DMS79 (cell line): ENCODE measurements at regions not wholly inside any gene's neighbourhood (a gene's known extent, or its start where the extent isn't known, plus 50 kb on each side); places are given as distances from the start of the nearest gene placed in this dataset.

Experiments used
- DNase-seq: peaks from one replicate; lab custom pipeline; 2025; lab: John Stamatoyannopoulos, UW

GRCh38 chr4:124178449-124179021 lies 534.0 kb downstream of the ANKRD50 start:
- DNase-seq = no peak

GRCh38 chr4:124179506-124180186 lies 532.9 kb downstream of the ANKRD50 start:
- no peak for DNase-seq

DNA sequence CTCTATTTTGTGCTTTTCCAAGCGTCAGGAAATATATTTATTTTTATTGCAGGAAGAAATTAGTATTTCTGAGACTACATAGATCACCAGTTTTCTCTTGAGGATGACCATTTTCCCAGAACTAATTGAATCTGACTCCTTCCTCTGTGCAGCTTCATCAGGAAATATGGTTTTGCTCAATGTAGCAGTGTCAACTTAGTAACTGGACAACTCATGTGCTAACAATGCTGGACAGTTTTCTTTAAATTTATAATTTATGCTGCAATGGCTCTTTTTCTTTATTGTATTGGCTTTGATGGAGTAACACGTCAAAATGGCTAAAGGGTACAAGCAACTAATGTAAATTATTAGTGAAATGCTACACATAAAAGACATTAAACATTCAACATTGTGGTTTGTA lies 531.5 kb downstream of the ANKRD50 start:
- no peak for DNase-seq

- no peak for DNase-seq
Observed at GRCh38 chr4:124183231-124183630, 529.3 kb downstream of the ANKRD50 start.

DNA sequence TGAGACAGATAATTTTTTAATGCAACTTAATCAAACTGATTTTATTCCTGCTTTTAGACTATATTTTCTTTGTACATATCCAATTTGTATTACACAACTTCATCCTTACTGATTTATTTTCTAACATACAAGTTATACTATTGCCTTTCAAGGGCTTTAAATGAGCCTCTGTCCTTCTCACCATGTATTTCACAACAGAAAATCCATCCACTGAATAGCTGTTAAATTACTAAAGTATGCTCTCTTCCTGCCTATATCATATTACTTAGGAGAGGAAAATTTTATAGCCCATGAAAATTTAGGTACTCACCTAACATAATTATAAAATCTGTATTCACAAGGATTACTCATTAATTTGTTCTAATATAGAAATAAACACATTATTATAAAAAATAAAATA lies 528.6 kb downstream of the ANKRD50 start:
- DNase-seq = no peak

- DNase-seq = no peak
Observed at GRCh38 chr4:124184792-124185191, 527.7 kb downstream of the ANKRD50 start.

- DNase-seq = no peak
Observed at GRCh38 chr4:124188595-124188994, 523.9 kb downstream of the ANKRD50 start.

- DNase-seq = no peak
Observed at GRCh38 chr4:124189545-124189944, 523.0 kb downstream of the ANKRD50 start.

DNA sequence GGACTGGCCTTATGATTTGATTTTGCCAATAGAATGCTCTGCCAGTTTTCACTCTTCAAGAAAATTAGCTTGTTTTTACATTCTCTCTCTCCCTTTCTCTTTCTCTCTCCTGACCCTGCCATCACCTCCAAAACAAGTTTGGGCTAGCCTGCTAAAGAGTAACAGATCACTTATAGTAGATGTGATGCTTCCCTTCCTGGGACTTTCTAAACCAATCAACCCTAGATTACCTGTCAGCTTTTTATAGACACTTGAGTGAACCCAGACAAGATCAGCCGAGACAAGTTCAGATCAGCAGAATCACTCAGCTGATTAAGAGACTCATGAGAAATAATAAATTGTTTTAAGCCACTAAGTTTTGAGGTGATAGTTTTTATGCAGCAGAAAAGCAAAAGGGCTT lies 521.2 kb downstream of the ANKRD50 start:
- DNase-seq = no peak

- no peak for DNase-seq
Observed at GRCh38 chr4:124192544-124192943, 520.0 kb downstream of the ANKRD50 start.

GRCh38 chr4:124199185-124199584 lies 513.3 kb downstream of the ANKRD50 start:
- no peak for DNase-seq

GRCh38 chr4:124199755-124200154 lies 512.8 kb downstream of the ANKRD50 start:
- DNase-seq = no peak

GRCh38 chr4:124201636-124202035 lies 510.9 kb downstream of the ANKRD50 start:
- no peak for DNase-seq

DNA sequence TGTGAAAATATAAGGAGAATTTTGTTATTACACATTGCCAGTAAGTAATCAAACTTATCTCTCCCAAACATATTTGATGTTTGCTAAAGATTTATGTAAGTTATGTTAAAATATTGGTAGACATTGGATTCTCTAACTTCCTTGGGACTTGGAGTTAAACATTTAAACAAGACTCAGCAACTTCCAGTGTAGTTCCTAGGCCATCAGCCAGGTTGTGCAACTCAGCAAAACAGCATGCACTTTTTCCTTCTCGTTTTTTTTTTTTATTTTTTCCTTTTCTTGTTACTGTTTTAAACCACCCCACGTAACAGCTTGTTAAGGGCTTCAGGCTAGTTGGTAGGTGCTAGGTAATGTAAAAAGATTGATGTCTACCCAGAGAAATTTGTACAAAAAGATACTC lies 510.4 kb downstream of the ANKRD50 start:
- no peak for DNase-seq

DNA sequence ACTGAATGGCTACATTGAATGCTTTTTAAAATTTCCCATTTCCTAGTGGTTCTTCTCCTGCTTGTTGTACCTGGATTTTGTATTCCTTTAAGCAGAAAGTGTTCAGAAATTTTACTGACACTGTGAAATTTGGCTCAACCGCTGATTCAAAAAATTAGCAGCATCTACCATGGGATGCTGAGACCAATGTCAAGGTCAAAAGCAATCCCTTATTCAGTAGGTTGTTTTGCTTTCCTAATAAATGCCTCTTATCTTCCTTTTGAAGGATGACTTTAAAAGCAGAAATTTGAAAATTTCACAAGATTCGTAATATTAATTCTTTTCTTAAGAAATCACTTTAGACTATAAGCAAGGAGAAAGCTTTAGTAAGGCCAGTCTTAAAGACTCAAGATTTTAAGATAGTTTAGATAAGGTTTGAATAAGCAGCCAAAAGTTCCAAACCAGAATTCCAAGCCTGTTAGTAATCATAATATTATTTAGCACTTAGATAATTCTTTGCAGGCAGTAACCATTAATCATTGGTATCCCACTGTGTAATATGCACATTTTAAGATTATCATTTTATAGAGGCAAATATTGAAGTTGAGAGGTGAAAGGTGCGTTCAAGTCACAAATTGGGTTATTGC lies 508.8 kb downstream of the ANKRD50 start:
- no peak for DNase-seq

DNA sequence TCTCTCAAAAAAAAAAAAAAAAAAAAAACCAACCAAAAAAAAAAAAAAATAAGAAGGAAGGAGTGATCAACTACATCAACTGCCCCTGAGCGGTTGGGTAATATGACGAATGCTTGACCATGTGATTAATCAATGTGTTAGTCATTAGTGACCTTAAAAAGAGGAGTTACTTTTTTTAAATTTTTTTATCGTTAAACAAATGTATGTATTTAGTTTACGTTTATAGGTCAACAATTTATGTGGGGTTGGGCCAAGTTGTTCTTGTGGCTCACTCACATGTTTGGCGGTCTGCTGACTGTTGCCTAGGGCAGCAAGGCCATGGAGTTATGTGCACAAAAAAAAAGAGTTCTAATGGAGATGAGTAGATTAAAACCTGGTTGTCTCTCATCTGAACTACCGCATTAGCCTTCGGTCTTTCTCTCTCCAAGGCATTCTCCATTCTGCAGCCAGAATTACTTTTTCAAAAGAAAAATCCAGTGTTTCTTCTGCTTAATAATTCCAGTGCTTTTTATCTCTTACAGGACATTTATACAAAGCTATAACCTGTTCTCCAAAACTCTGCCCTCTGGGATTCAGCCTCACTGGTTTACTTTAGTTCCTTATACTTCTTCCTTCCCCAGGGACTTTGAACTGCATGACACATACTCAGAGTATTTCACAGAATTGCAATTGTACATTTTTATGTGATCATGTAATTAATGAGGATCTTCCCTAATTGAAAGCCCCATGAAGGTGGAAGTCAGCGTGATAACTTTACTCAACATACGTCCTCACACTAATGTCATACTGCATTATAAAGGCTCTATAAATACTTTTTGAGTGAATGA lies 505.5 kb downstream of the ANKRD50 start:
- no peak for DNase-seq

- DNase-seq = no peak
Observed at GRCh38 chr4:124209211-124209610, 503.3 kb downstream of the ANKRD50 start.

GRCh38 chr4:124209626-124210025 lies 502.9 kb downstream of the ANKRD50 start:
- DNase-seq = no peak

DNA sequence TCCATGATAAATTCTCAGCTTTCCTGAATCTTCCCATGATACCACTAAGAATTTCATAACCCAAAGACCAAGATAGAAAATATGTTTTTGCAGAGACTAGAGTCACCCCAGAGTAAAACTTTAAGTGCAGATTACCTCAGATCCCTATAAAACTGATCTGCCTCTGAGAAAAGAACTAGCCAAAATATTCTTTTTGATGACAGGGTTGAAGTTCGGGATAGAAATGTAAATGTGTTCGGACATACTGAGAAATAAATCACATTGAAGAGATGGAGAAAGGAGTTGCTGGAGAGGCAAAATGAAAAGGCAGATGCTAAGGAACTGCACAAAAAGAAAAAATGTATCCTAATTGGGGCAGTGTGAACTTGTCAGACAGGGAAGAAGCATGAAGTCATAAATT lies 501.8 kb downstream of the ANKRD50 start:
- no peak for DNase-seq

- DNase-seq = no peak
Observed at GRCh38 chr4:124212815-124213630, 499.5 kb downstream of the ANKRD50 start.

DNA sequence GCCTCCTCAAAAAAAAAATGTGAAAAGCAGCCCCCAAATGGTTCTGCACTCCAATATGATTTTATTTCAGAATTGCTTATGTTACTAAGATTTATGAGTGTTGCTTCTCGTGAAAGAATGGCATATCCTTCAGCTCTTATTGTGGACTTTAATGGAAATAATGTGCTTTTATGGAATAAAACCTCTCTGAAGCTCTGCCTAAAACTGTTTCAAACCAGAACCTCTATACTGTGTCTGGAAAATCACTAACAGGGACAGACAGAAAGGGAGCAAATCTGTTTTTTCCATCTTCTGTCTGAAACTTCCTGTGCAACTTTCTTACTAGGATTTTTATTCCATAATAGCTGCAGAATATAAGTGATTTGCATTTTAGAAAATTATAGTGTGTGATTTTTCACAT lies 493.1 kb downstream of the ANKRD50 start:
- no peak for DNase-seq

DNA sequence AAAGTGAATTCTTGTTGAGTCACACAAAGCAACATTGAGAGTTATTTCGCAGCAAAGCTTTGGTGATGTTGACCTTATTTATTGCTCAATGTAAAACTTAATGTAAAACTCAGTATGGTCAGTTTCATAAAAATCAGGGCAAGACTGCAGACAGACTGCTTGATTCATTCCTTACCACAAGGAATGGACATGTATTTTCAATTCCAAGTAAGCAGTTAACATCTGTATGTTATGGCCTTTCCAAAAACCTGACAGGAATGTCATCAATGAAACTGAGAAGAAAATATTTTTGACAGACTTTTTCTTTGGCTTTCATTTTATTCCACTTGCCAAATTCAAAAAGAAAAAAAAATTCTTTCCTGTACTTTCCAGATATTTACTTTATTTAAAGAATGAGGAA lies 488.3 kb downstream of the ANKRD50 start:
- DNase-seq = no peak
